Neural progenitor cell (in vitro differentiated cells): ENCODE measurements at regions not wholly inside any gene's neighbourhood (a gene's known extent, or its start where the extent isn't known, plus 50 kb on each side); places are given as distances from the start of the nearest gene placed in this dataset.
"Not testable (repeated sequence)": the region's sequence is repeated elsewhere in the genome, so short reads cannot be mapped to it uniquely, and the experiment has no call there.

Source experiments
- EZH2 ChIP-seq: fragments of 200-600 bp; sonication (generic); IDR thresholded peaks from 2 replicates; pipeline ENCODE4 v1.6.1; 2017; ENCODE audit warnings: antibody characterized with exemption, mild to moderate bottlenecking, moderate library complexity
- TF ChIP-seq, protein P1 (sequence below): fragments of 200-600 bp; sonication (generic); IDR thresholded peaks from 2 replicates; pipeline ENCODE4 v1.5.1; 2017; ENCODE audit warnings: antibody characterized with exemption, mild to moderate bottlenecking

DNA sequence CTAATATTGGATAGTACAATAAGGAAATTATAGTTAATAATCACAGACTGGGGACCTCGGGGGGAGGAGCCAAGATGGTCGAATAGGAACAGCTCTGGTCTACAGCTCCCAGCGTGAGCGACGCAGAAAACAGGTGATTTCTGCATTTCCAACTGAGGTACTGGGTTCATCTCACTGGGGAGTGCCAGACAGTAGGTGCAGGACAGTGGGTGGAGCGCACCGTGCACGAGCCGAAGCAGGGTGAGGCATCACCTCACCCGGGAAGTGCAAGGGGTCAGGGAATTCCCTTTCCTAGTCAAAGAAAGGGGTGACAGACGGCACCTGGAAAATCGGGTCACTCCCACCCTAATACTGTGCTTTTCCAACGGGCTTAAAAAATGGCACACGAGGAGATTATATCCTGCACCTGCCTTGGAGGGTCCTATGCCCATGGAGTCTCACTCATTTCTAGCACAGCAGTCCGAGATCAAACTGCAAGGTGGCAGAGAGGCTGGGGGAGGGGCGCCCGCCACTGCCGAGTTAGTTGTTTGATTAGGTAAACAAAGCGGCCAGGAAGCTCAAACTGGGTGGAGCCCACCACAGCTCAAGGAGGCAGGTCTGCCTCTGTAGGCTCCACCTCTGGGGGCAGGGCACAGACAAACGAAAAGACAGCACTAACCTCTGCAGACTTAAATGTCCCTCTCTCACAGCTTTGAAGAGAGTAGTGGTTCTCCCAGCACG is 138.8 kb upstream of the BCL9 start:
- TF ChIP-seq, protein P1, sequence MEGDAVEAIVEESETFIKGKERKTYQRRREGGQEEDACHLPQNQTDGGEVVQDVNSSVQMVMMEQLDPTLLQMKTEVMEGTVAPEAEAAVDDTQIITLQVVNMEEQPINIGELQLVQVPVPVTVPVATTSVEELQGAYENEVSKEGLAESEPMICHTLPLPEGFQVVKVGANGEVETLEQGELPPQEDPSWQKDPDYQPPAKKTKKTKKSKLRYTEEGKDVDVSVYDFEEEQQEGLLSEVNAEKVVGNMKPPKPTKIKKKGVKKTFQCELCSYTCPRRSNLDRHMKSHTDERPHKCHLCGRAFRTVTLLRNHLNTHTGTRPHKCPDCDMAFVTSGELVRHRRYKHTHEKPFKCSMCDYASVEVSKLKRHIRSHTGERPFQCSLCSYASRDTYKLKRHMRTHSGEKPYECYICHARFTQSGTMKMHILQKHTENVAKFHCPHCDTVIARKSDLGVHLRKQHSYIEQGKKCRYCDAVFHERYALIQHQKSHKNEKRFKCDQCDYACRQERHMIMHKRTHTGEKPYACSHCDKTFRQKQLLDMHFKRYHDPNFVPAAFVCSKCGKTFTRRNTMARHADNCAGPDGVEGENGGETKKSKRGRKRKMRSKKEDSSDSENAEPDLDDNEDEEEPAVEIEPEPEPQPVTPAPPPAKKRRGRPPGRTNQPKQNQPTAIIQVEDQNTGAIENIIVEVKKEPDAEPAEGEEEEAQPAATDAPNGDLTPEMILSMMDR, result not testable (repeated sequence)
- not testable (repeated sequence) for TF ChIP-seq EZH2
